ENCODE measurements at regions not wholly inside any gene's neighbourhood (a gene's known extent, or its start where the extent isn't known, plus 50 kb on each side); places are given as distances from the start of the nearest gene placed in this dataset.

DNA sequence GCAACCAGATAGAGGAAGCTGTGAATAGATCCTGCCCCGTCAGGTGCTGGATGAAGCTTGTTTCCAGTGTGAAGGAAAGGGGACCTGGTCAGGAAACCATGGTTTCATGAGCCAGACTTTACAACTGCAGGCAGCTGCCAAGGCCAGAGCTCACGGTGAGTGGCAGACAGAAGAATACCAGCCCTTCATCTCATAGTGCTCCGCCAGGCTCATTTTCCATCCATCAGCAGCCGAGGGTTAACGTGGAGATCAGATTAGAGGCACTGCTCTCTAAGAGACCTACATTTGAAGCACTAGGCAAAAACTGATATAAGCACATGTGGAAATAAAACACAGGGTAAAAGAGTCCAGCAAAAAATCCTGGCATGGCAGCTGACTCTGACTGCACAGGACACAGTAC, 172.4 kb downstream of the CD24 start:
- Histone ChIP-seq H4K20me1 (ENCODE audit: insufficient read depth) (no peaks in the 10 kb centered on the region), H3K36me3 (ENCODE audit: control insufficient read depth in 1 of 2, insufficient read depth in 2 of 2, low read length in 2 of 2) (no peaks in the 10 kb centered on the region), H3K27me3 (ENCODE audit: insufficient read depth, low read length) (no peaks in the 10 kb centered on the region), H3K9ac (ENCODE audit: low read length) (no peak overlapping the region), H3K4me1 (ENCODE audit: control insufficient read depth in 1 of 2, insufficient read depth in 2 of 2, low read length in 2 of 2) (peaks cover 4 to 7% of the 10 kb centered on the region in 2 experiments; a peak in 3 of 4 replicates), H3K27ac (ENCODE audit: low read depth, low read length) (no peak overlapping the region), H3K79me2 (ENCODE audit: insufficient read depth, low read length) (no peaks in the 10 kb centered on the region), H3K4me3 (replicated peaks in 1 of 2; ENCODE audit: low read depth in 1 of 2, low read length in 2 of 2) (no peak overlapping the region), H3K9me2 (ENCODE audit: insufficient read depth) (no peaks in the 10 kb centered on the region), H2AFZ (ENCODE audit: low read depth, low read length, poor library complexity, severe bottlenecking) (no peak overlapping the region), H3K9me3 (ENCODE audit: control insufficient read depth in 1 of 2, insufficient read depth in 1 of 2, low read depth in 1 of 2, low read length in 2 of 2) (no peaks in the 10 kb centered on the region), H3K4me2 (ENCODE audit: low read length) (no peak overlapping the region)
- DNase-seq (ENCODE audit: low read depth, low spot score): no peak
- ChIA-PET POLR2A (no interaction called here), CTCF (no interaction called here), RAD21 (ENCODE audit: low non-redundant PET in 1 of 2, low total read pairs in 2 of 2, uncharacterized antibody in 2 of 2, unreplicated experiment in 2 of 2) (no interaction called here)
- no TSS peak for BruUV-seq (replicated peaks)
- intact Hi-C loops (cut with micrococcal nuclease): no loop called here
- no peak for ATAC-seq
- TF ChIP-seq POLR2AphosphoS5 (IDR thresholded peaks at IDR 0.05; ENCODE audit: low read depth, low read length): no peak
- TF ChIP-seq RAD21 (IDR thresholded peaks at IDR 0.05; ENCODE audit: low read depth): no peak
- TF ChIP-seq ZBTB33 (IDR thresholded peaks at IDR 0.05; ENCODE audit: extremely low read depth, insufficient replicate concordance, low read length): no peak
- no peak for TF ChIP-seq FOSL1 (IDR thresholded peaks at IDR 0.05; ENCODE audit: low read depth)
- no peak for TF ChIP-seq EZH2phosphoT487 (IDR thresholded peaks at IDR 0.05; ENCODE audit: borderline replicate concordance)
- no peak for TF ChIP-seq TCF7L2 (IDR thresholded peaks at IDR 0.05; ENCODE audit: borderline replicate concordance, extremely low read depth, insufficient read depth, insufficient read length)
- TF ChIP-seq REST (IDR thresholded peaks at IDR 0.05; ENCODE audit: low read depth): no peak
- TF ChIP-seq EZH2 (IDR thresholded peaks at IDR 0.05): no peak
- TF ChIP-seq CBX3 (IDR thresholded peaks at IDR 0.05; ENCODE audit: low read depth): no peak
- no peak for TF ChIP-seq CEBPB (IDR thresholded peaks at IDR 0.05; ENCODE audit: low read depth)
- no peak for TF ChIP-seq MAX (IDR thresholded peaks at IDR 0.05)
- no peak for TF ChIP-seq SIN3A (IDR thresholded peaks at IDR 0.05; ENCODE audit: low read depth)
- no peak for TF ChIP-seq SRF (IDR thresholded peaks at IDR 0.05; ENCODE audit: low read depth)
- TF ChIP-seq, protein P1, sequence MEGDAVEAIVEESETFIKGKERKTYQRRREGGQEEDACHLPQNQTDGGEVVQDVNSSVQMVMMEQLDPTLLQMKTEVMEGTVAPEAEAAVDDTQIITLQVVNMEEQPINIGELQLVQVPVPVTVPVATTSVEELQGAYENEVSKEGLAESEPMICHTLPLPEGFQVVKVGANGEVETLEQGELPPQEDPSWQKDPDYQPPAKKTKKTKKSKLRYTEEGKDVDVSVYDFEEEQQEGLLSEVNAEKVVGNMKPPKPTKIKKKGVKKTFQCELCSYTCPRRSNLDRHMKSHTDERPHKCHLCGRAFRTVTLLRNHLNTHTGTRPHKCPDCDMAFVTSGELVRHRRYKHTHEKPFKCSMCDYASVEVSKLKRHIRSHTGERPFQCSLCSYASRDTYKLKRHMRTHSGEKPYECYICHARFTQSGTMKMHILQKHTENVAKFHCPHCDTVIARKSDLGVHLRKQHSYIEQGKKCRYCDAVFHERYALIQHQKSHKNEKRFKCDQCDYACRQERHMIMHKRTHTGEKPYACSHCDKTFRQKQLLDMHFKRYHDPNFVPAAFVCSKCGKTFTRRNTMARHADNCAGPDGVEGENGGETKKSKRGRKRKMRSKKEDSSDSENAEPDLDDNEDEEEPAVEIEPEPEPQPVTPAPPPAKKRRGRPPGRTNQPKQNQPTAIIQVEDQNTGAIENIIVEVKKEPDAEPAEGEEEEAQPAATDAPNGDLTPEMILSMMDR (IDR thresholded peaks at IDR 0.05 in 2 of 3, conservative IDR thresholded peaks at IDR 0.05 in 1 of 3; ENCODE audit: borderline replicate concordance in 1 of 3, insufficient read depth in 1 of 3, low read depth in 2 of 3, low read length in 2 of 3): no peak
- no peak for TF ChIP-seq ZFX (IDR thresholded peaks at IDR 0.05)
- TF ChIP-seq JUND (IDR thresholded peaks at IDR 0.05): no peak
- TF ChIP-seq, protein P2, sequence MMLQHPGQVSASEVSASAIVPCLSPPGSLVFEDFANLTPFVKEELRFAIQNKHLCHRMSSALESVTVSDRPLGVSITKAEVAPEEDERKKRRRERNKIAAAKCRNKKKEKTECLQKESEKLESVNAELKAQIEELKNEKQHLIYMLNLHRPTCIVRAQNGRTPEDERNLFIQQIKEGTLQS (IDR thresholded peaks at IDR 0.05): no peak
